ENCODE measurements at regions not wholly inside any gene's neighbourhood (a gene's known extent, or its start where the extent isn't known, plus 50 kb on each side); places are given as distances from the start of the nearest gene placed in this dataset.
"Not testable (repeated sequence)": the region's sequence is repeated elsewhere in the genome, so short reads cannot be mapped to it uniquely, and the experiment has no call there.

GRCh38 chr3:3662610-3663009 is 136.6 kb upstream of the LRRN1 start:
- Histone ChIP-seq H3K4me3 (ENCODE audit: low read length in 3 of 3) (no peak overlapping the region), H3K9me3 (ENCODE audit: control insufficient read depth in 3 of 3, low read length in 3 of 3) (no peaks in the 10 kb centered on the region), H3K4me1 (ENCODE audit: control insufficient read depth in 3 of 3, insufficient read depth in 3 of 3, low read length in 3 of 3) (peaks cover 0 to 4% (median 0%) of the 10 kb centered on the region in 3 donors), H3K27ac (ENCODE audit: low read depth, low read length) (no peak overlapping the region), H3K36me3 (ENCODE audit: control insufficient read depth in 3 of 3, insufficient read depth in 3 of 3, low read length in 3 of 3) (no peaks in the 10 kb centered on the region), H3K27me3 (ENCODE audit: control insufficient read depth in 3 of 3, insufficient read depth in 3 of 3, low read length in 3 of 3) (no peaks in the 10 kb centered on the region), H3K9ac (ENCODE audit: low read depth in 1 of 3, low read length in 3 of 3) (no peak overlapping the region)

GRCh38 chr3:3654916-3655315 is 144.3 kb upstream of the LRRN1 start:
- no peak overlapping the region for H3K4me3 ChIP-seq (ENCODE audit: low read length in 3 of 3)
- H3K27me3 ChIP-seq (ENCODE audit: control insufficient read depth in 3 of 3, insufficient read depth in 3 of 3, low read length in 3 of 3): no peaks in the 10 kb centered on the region
- no peaks in the 10 kb centered on the region for H3K9me3 ChIP-seq (ENCODE audit: control insufficient read depth in 3 of 3, low read length in 3 of 3)
- H3K9ac ChIP-seq (ENCODE audit: low read depth in 1 of 3, low read length in 3 of 3): no peak overlapping the region
- H3K4me1 ChIP-seq (ENCODE audit: control insufficient read depth in 3 of 3, insufficient read depth in 3 of 3, low read length in 3 of 3): no peaks in the 10 kb centered on the region
- no peaks in the 10 kb centered on the region for H3K36me3 ChIP-seq (ENCODE audit: control insufficient read depth in 3 of 3, insufficient read depth in 3 of 3, low read length in 3 of 3)
- H3K27ac ChIP-seq (ENCODE audit: low read depth, low read length): no peak overlapping the region

- Histone ChIP-seq H3K4me1 (ENCODE audit: control insufficient read depth in 3 of 3, insufficient read depth in 3 of 3, low read length in 3 of 3) (no peaks in the 10 kb centered on the region), H3K36me3 (ENCODE audit: control insufficient read depth in 3 of 3, insufficient read depth in 3 of 3, low read length in 3 of 3) (no peaks in the 10 kb centered on the region), H3K4me3 (ENCODE audit: low read length in 3 of 3) (no peak overlapping the region), H3K27ac (ENCODE audit: low read depth, low read length) (no peak overlapping the region), H3K27me3 (ENCODE audit: control insufficient read depth in 3 of 3, insufficient read depth in 3 of 3, low read length in 3 of 3) (no peaks in the 10 kb centered on the region), H3K9ac (ENCODE audit: low read depth in 1 of 3, low read length in 3 of 3) (no peak overlapping the region), H3K9me3 (ENCODE audit: control insufficient read depth in 3 of 3, low read length in 3 of 3) (no peaks in the 10 kb centered on the region)
Observed at GRCh38 chr3:3648988-3649679, 150.1 kb upstream of the LRRN1 start.

GRCh38 chr3:3646934-3647333 is 152.3 kb upstream of the LRRN1 start:
- Histone ChIP-seq H3K9ac (ENCODE audit: low read depth in 1 of 3, low read length in 3 of 3) (no peak overlapping the region), H3K9me3 (ENCODE audit: control insufficient read depth in 3 of 3, low read length in 3 of 3) (no peaks in the 10 kb centered on the region), H3K36me3 (ENCODE audit: control insufficient read depth in 3 of 3, insufficient read depth in 3 of 3, low read length in 3 of 3) (no peaks in the 10 kb centered on the region), H3K27me3 (ENCODE audit: control insufficient read depth in 3 of 3, insufficient read depth in 3 of 3, low read length in 3 of 3) (no peaks in the 10 kb centered on the region), H3K27ac (ENCODE audit: low read depth, low read length) (no peak overlapping the region), H3K4me1 (ENCODE audit: control insufficient read depth in 3 of 3, insufficient read depth in 3 of 3, low read length in 3 of 3) (no peaks in the 10 kb centered on the region), H3K4me3 (ENCODE audit: low read length in 3 of 3) (no peak overlapping the region)

- H3K4me3 ChIP-seq (ENCODE audit: low read length in 3 of 3); H3K9me3 ChIP-seq (ENCODE audit: control insufficient read depth in 3 of 3, low read length in 3 of 3); H3K4me1 ChIP-seq (ENCODE audit: control insufficient read depth in 3 of 3, insufficient read depth in 3 of 3, low read length in 3 of 3); H3K36me3 ChIP-seq (ENCODE audit: control insufficient read depth in 3 of 3, insufficient read depth in 3 of 3, low read length in 3 of 3); H3K9ac ChIP-seq (ENCODE audit: low read depth in 1 of 3, low read length in 3 of 3); H3K27me3 ChIP-seq (ENCODE audit: control insufficient read depth in 3 of 3, insufficient read depth in 3 of 3, low read length in 3 of 3); H3K27ac ChIP-seq (ENCODE audit: low read depth, low read length): not testable (repeated sequence)
Observed at GRCh38 chr3:3646103-3646844, 153.0 kb upstream of the LRRN1 start.

- Histone ChIP-seq H3K4me1 (ENCODE audit: control insufficient read depth in 3 of 3, insufficient read depth in 3 of 3, low read length in 3 of 3) (no peaks in the 10 kb centered on the region), H3K27me3 (ENCODE audit: control insufficient read depth in 3 of 3, insufficient read depth in 3 of 3, low read length in 3 of 3) (no peaks in the 10 kb centered on the region), H3K36me3 (ENCODE audit: control insufficient read depth in 3 of 3, insufficient read depth in 3 of 3, low read length in 3 of 3) (no peaks in the 10 kb centered on the region), H3K4me3 (ENCODE audit: low read length in 3 of 3) (no peak overlapping the region), H3K9ac (ENCODE audit: low read depth in 1 of 3, low read length in 3 of 3) (no peak overlapping the region), H3K27ac (ENCODE audit: low read depth, low read length) (no peak overlapping the region), H3K9me3 (ENCODE audit: control insufficient read depth in 3 of 3, low read length in 3 of 3) (no peaks in the 10 kb centered on the region)
Observed at GRCh38 chr3:3641877-3642455, 157.3 kb upstream of the LRRN1 start.

- Histone ChIP-seq H3K36me3 (ENCODE audit: control insufficient read depth in 3 of 3, insufficient read depth in 3 of 3, low read length in 3 of 3) (no peaks in the 10 kb centered on the region), H3K4me1 (ENCODE audit: control insufficient read depth in 3 of 3, insufficient read depth in 3 of 3, low read length in 3 of 3) (no peaks in the 10 kb centered on the region), H3K4me3 (ENCODE audit: low read length in 3 of 3) (no peak overlapping the region), H3K9me3 (ENCODE audit: control insufficient read depth in 3 of 3, low read length in 3 of 3) (no peaks in the 10 kb centered on the region), H3K9ac (ENCODE audit: low read depth in 1 of 3, low read length in 3 of 3) (no peak overlapping the region), H3K27ac (ENCODE audit: low read depth, low read length) (no peak overlapping the region), H3K27me3 (ENCODE audit: control insufficient read depth in 3 of 3, insufficient read depth in 3 of 3, low read length in 3 of 3) (no peaks in the 10 kb centered on the region)
Observed at GRCh38 chr3:3639078-3639477, 160.2 kb upstream of the LRRN1 start.

- H3K9ac ChIP-seq (ENCODE audit: low read depth in 1 of 3, low read length in 3 of 3): no peak overlapping the region
- H3K27me3 ChIP-seq (ENCODE audit: control insufficient read depth in 3 of 3, insufficient read depth in 3 of 3, low read length in 3 of 3): no peaks in the 10 kb centered on the region
- H3K9me3 ChIP-seq (ENCODE audit: control insufficient read depth in 3 of 3, low read length in 3 of 3): no peaks in the 10 kb centered on the region
- no peak overlapping the region for H3K4me3 ChIP-seq (ENCODE audit: low read length in 3 of 3)
- H3K36me3 ChIP-seq (ENCODE audit: control insufficient read depth in 3 of 3, insufficient read depth in 3 of 3, low read length in 3 of 3): no peaks in the 10 kb centered on the region
- H3K4me1 ChIP-seq (ENCODE audit: control insufficient read depth in 3 of 3, insufficient read depth in 3 of 3, low read length in 3 of 3): no peaks in the 10 kb centered on the region
- no peak overlapping the region for H3K27ac ChIP-seq (ENCODE audit: low read depth, low read length)
Observed at GRCh38 chr3:3636815-3637214, 162.4 kb upstream of the LRRN1 start.

GRCh38 chr3:3635109-3635508 is 164.1 kb upstream of the LRRN1 start:
- H3K9ac ChIP-seq (ENCODE audit: low read depth in 1 of 3, low read length in 3 of 3): no peak overlapping the region
- H3K4me1 ChIP-seq (ENCODE audit: control insufficient read depth in 3 of 3, insufficient read depth in 3 of 3, low read length in 3 of 3): no peaks in the 10 kb centered on the region
- no peaks in the 10 kb centered on the region for H3K27me3 ChIP-seq (ENCODE audit: control insufficient read depth in 3 of 3, insufficient read depth in 3 of 3, low read length in 3 of 3)
- H3K4me3 ChIP-seq (ENCODE audit: low read length in 3 of 3): no peak overlapping the region
- no peak overlapping the region for H3K27ac ChIP-seq (ENCODE audit: low read depth, low read length)
- H3K9me3 ChIP-seq (ENCODE audit: control insufficient read depth in 3 of 3, low read length in 3 of 3): no peaks in the 10 kb centered on the region
- H3K36me3 ChIP-seq (ENCODE audit: control insufficient read depth in 3 of 3, insufficient read depth in 3 of 3, low read length in 3 of 3): no peaks in the 10 kb centered on the region

GRCh38 chr3:3634326-3634725 is 164.9 kb upstream of the LRRN1 start:
- H3K4me1 ChIP-seq (ENCODE audit: control insufficient read depth in 3 of 3, insufficient read depth in 3 of 3, low read length in 3 of 3): no peaks in the 10 kb centered on the region
- no peak overlapping the region for H3K4me3 ChIP-seq (ENCODE audit: low read length in 3 of 3)

More at GRCh38 chr3:3634326-3634725, 164.9 kb upstream of the LRRN1 start:
- H3K27me3 ChIP-seq (ENCODE audit: control insufficient read depth in 3 of 3, insufficient read depth in 3 of 3, low read length in 3 of 3): no peaks in the 10 kb centered on the region
- no peaks in the 10 kb centered on the region for H3K9me3 ChIP-seq (ENCODE audit: control insufficient read depth in 3 of 3, low read length in 3 of 3)
- no peaks in the 10 kb centered on the region for H3K36me3 ChIP-seq (ENCODE audit: control insufficient read depth in 3 of 3, insufficient read depth in 3 of 3, low read length in 3 of 3)
- H3K27ac ChIP-seq (ENCODE audit: low read depth, low read length): no peak overlapping the region
- H3K9ac ChIP-seq (ENCODE audit: low read depth in 1 of 3, low read length in 3 of 3): no peak overlapping the region

Data from skeletal muscle tissue (tissue), 3 donors.